ENCODE measurements at regions not wholly inside any gene's neighbourhood (a gene's known extent, or its start where the extent isn't known, plus 50 kb on each side); places are given as distances from the start of the nearest gene placed in this dataset.
A peak's percentile ranks its signal among the peaks of the same experiment; 100 is the strongest.

DNA sequence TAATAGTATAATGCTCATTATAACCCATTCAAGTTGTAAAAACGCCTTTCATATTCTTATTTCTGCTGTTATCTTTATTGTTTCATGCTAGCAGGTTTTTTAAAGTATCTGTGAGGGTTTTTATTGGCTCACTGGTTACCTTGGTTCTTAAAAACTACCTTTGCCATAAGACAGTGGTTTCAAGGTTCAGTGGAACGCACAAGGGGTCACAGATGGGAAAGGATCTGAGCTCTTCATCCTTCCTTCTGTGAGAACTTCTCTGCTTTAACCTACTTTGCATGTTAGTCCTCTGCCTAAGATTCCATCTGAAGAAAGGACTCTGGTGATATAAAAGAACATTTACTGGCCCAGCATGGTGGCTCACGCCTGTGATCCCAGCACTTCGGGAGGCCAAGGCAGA is 492.6 kb downstream of the CD83 start:
- no peaks in the 10 kb centered on the region for H3F3A ChIP-seq (ENCODE audit: insufficient read depth)
- TF ChIP-seq EZH2 (IDR thresholded peaks at IDR 0.05; ENCODE audit: insufficient read depth, poor library complexity, severe bottlenecking) = no peak
- TF ChIP-seq EZH2phosphoT487 (IDR thresholded peaks at IDR 0.05; ENCODE audit: insufficient read depth, low read depth) = no peak

DNA sequence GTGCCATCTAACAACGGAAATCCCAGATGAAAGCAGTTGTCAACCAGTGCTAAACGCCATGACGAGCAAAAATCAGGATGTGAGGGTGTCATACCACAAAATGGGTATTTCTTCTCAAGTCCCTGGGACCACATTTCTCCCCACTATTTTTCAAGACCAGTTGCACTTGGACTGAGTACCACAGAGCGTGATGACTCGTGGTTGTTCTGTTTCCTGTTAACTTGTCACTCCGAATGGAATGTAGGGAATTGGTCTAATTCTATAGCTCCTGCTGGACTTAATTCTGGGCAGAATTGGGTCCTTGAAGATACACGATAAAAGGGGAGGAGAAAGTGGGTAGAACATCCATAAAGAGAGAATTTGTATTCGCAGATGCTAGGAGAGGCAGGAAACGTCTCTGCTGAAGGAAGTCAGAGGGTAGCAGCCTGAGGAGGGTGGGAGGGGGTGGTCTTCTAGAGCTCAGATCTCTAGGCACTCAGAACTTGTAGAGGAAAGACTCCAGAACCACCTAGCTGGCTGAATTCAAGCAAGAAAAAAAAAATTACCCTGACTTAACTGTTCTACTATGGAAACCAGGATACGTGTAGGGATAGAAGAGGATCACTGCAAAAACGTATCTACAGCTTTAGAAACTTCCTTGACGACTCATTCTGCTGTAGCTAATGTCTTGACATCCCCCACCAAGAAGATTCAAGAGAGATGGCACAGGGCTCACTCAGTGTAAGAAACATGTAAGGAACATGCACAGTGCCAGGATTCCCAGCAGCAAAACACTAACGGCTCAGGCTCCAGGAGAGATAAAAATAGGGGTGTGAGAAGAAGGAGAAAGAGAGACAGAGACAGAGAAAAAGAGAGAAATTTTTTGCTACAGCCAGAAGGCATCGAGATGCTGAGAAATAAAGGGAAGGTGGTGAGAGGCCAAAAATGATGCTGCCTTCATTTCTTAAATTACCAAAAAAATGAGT is 494.7 kb downstream of the CD83 start:
- peak overlapping the region; percentile 3 for H3K4me2 ChIP-seq (ENCODE audit: unreplicated experiment)
- H4K20me1 ChIP-seq (ENCODE audit: insufficient read depth) = no peaks in the 10 kb centered on the region
- peak; percentile 60 for DNase-seq
- H3K79me2 ChIP-seq (ENCODE audit: insufficient read depth) = no peaks in the 10 kb centered on the region
- no peaks in the 10 kb centered on the region for H3K36me3 ChIP-seq (ENCODE audit: low read depth)
- H3K4me1 ChIP-seq (ENCODE audit: insufficient read depth) = peaks cover 10% of the 10 kb centered on the region; the same call in 1 of the 2 replicates
- H3K27me3 ChIP-seq (replicated peaks; ENCODE audit: insufficient read depth) = no peaks in the 10 kb centered on the region
- H3F3A ChIP-seq (ENCODE audit: insufficient read depth) = no peaks in the 10 kb centered on the region
- H3K9me3 ChIP-seq (ENCODE audit: low read depth) = no peaks in the 10 kb centered on the region
- in situ Hi-C loops (cut with MboI) = no loop called here
- H2AFZ ChIP-seq = peak overlapping the region; percentile 54
- TF ChIP-seq EZH2 (IDR thresholded peaks at IDR 0.05; ENCODE audit: insufficient read depth, poor library complexity, severe bottlenecking) = no peak
- TF ChIP-seq EZH2phosphoT487 (IDR thresholded peaks at IDR 0.05; ENCODE audit: insufficient read depth, low read depth) = no peak
- 47 to 51% methylated on average over 14 of the region's 14 CpGs for WGBS, 2 experiments (ENCODE audit: low coverage in 1 of 2, low lambda C conversion rate in 2 of 2, missing lambda C conversion rate in 2 of 2)
- H3K27ac ChIP-seq = no peak overlapping the region
- no peak overlapping the region for H3K9ac ChIP-seq
- no peaks in the 10 kb centered on the region for H3K9me2 ChIP-seq (ENCODE audit: insufficient read depth)
- H3K4me3 ChIP-seq = no peak overlapping the region; the same call in 1 of the 2 replicates

More for the DNA sequence above, 492.6 kb downstream of the CD83 start:
- no peak overlapping the region for H3K9ac ChIP-seq
- H2AFZ ChIP-seq = no peak overlapping the region
- H3K27ac ChIP-seq = no peak overlapping the region
- no peak overlapping the region for H3K4me3 ChIP-seq
- DNase-seq = no peak
- no peaks in the 10 kb centered on the region for H3K9me2 ChIP-seq (ENCODE audit: insufficient read depth)
- no peak overlapping the region for H3K4me2 ChIP-seq (ENCODE audit: unreplicated experiment)
- H3K9me3 ChIP-seq (ENCODE audit: low read depth) = no peaks in the 10 kb centered on the region
- in situ Hi-C loops (cut with MboI) = no loop called here
- no peaks in the 10 kb centered on the region for H3K27me3 ChIP-seq (replicated peaks; ENCODE audit: insufficient read depth)
- no peaks in the 10 kb centered on the region for H3K79me2 ChIP-seq (ENCODE audit: insufficient read depth)
- no peaks in the 10 kb centered on the region for H4K20me1 ChIP-seq (ENCODE audit: insufficient read depth)
- H3K36me3 ChIP-seq (ENCODE audit: low read depth) = no peaks in the 10 kb centered on the region
- WGBS, 2 experiments (ENCODE audit: low coverage in 1 of 2, low lambda C conversion rate in 2 of 2, missing lambda C conversion rate in 2 of 2) = 94 to 97% methylated on average over 4 of the region's 4 CpGs
- peaks cover 10% of the 10 kb centered on the region; the same call in 1 of the 2 replicates for H3K4me1 ChIP-seq (ENCODE audit: insufficient read depth)

DNA sequence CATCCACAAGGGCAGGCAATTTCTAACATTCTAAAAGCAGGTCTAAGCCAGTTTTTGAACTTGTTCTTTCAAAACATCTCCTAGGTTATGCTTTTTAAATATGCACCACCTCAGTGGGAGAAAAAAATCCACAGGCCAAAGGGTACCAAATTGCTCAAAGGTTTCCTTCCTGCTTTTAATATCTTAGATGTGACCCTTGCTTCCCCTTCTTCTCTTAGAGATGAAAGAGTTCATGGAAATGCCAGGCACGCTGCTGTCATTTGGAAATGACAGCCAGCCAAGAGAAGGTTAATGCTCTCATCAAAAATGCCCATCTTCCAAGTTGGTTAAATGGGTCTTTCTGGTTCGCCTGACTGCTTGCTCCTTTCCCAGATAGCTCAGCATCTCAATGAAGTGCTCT is 497.1 kb downstream of the CD83 start:
- no peaks in the 10 kb centered on the region for H3K27me3 ChIP-seq (replicated peaks; ENCODE audit: insufficient read depth)
- no peaks in the 10 kb centered on the region for H4K20me1 ChIP-seq (ENCODE audit: insufficient read depth)
- TF ChIP-seq EZH2 (IDR thresholded peaks at IDR 0.05; ENCODE audit: insufficient read depth, poor library complexity, severe bottlenecking) (no peak), EZH2phosphoT487 (IDR thresholded peaks at IDR 0.05; ENCODE audit: insufficient read depth, low read depth) (no peak)
- H3K4me2 ChIP-seq (ENCODE audit: unreplicated experiment) = no peak overlapping the region
- no peak overlapping the region for H3K27ac ChIP-seq
- H2AFZ ChIP-seq = no peak overlapping the region
- 82 to 87% methylated on average over 2 of the region's 2 CpGs for WGBS, 2 experiments (ENCODE audit: low coverage in 1 of 2, low lambda C conversion rate in 2 of 2, missing lambda C conversion rate in 2 of 2)
- peaks cover 10% of the 10 kb centered on the region; the same call in 1 of the 2 replicates for H3K4me1 ChIP-seq (ENCODE audit: insufficient read depth)
- no peak overlapping the region for H3K9ac ChIP-seq
- no peaks in the 10 kb centered on the region for H3K36me3 ChIP-seq (ENCODE audit: low read depth)
- H3K79me2 ChIP-seq (ENCODE audit: insufficient read depth) = no peaks in the 10 kb centered on the region
- in situ Hi-C loops (cut with MboI) = no loop called here
- H3F3A ChIP-seq (ENCODE audit: insufficient read depth) = no peaks in the 10 kb centered on the region
- H3K9me2 ChIP-seq (ENCODE audit: insufficient read depth) = no peaks in the 10 kb centered on the region
- no peak for DNase-seq
- H3K4me3 ChIP-seq = no peak overlapping the region
- no peaks in the 10 kb centered on the region for H3K9me3 ChIP-seq (ENCODE audit: low read depth)

DNA sequence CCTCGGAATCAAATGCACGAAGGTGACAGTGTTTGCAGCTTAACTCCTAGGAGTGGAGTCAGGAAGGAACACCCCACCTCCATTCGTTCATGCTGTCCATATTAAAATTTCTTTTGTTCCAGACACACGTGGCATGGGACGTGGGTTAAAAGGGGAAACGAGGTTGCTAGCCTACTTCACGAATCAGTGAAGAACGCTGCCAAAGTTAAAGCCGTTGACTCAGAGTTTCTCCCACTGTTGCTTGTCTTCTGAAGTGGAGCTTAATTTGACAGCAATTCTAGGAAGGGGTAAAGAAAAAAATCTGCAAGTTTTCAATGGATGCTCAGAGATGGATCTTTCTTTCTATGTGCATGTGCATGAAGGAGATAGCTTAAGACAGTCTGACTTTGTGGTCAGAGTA is 499.1 kb downstream of the CD83 start:
- Histone ChIP-seq H2AFZ (no peak overlapping the region), H3K4me3 (no peak overlapping the region), H3K36me3 (ENCODE audit: low read depth) (no peaks in the 10 kb centered on the region), H3K9me3 (ENCODE audit: low read depth) (no peaks in the 10 kb centered on the region), H3K9me2 (ENCODE audit: insufficient read depth) (no peaks in the 10 kb centered on the region), H3K27me3 (replicated peaks; ENCODE audit: insufficient read depth) (no peaks in the 10 kb centered on the region), H3K4me1 (ENCODE audit: insufficient read depth) (peaks cover 13% of the 10 kb centered on the region), H3K79me2 (ENCODE audit: insufficient read depth) (no peaks in the 10 kb centered on the region), H4K20me1 (ENCODE audit: insufficient read depth) (no peaks in the 10 kb centered on the region), H3F3A (ENCODE audit: insufficient read depth) (no peaks in the 10 kb centered on the region), H3K27ac (no peak overlapping the region), H3K9ac (no peak overlapping the region), H3K4me2 (ENCODE audit: unreplicated experiment) (no peak overlapping the region)
- 52 to 53% methylated on average over 9 of the region's 9 CpGs for WGBS, 2 experiments (ENCODE audit: low coverage in 1 of 2, low lambda C conversion rate in 2 of 2, missing lambda C conversion rate in 2 of 2)
- TF ChIP-seq EZH2phosphoT487 (IDR thresholded peaks at IDR 0.05; ENCODE audit: insufficient read depth, low read depth) = no peak
- no peak for TF ChIP-seq EZH2 (IDR thresholded peaks at IDR 0.05; ENCODE audit: insufficient read depth, poor library complexity, severe bottlenecking)
- DNase-seq = peak; percentile 12
- in situ Hi-C loops (cut with MboI) = no loop called here

All from GM23248 (cell line).